Smooth muscle cell (in vitro differentiated cells): ENCODE measurements at regions not wholly inside any gene's neighbourhood (a gene's known extent, or its start where the extent isn't known, plus 50 kb on each side); places are given as distances from the start of the nearest gene placed in this dataset.

Source experiments
- DNase-seq: peaks from one replicate; lab custom pipeline; 2025; ENCODE audit not compliant: unreplicated experiment; lab: John Stamatoyannopoulos, UW
- H2AFZ ChIP-seq: fragments of 200-600 bp; sonication (generic); 2 replicates; pipeline ENCODE4 v1.6.0; 2016; ENCODE audit warnings: antibody characterized with exemption, low read depth, mild to moderate bottlenecking
- H3F3A ChIP-seq: fragments of 200-600 bp; sonication (generic); 2 replicates; pipeline ENCODE4 v1.6.0; 2017; ENCODE audit warnings: antibody characterized with exemption, low read depth
- H3K27ac ChIP-seq: fragments of 200-600 bp; sonication (generic); 2 replicates; pipeline ENCODE4 v1.5.1; 2016; ENCODE audit warnings: low read depth, mild to moderate bottlenecking
- H3K27me3 ChIP-seq: fragments of 200-600 bp; sonication (generic); 2 replicates; pipeline ENCODE4 v1.6.1; 2016; ENCODE audit warnings: low read depth, mild to moderate bottlenecking
- H3K36me3 ChIP-seq: fragments of 200-600 bp; sonication (generic); 2 replicates; pipeline ENCODE4 v1.5.1; 2016; ENCODE audit warnings: low read depth
- H3K4me1 ChIP-seq: fragments of 200-600 bp; sonication (generic); 2 replicates; pipeline ENCODE4 v1.5.1; 2016; ENCODE audit warnings: low read depth
- H3K4me2 ChIP-seq: fragments of 200-600 bp; sonication (generic); 2 replicates; pipeline ENCODE4 v1.6.0; 2016; ENCODE audit warnings: mild to moderate bottlenecking
- H3K4me3 ChIP-seq: fragments of 200-600 bp; sonication (generic); 2 replicates; pipeline ENCODE4 v1.5.1; 2016; ENCODE audit warnings: mild to moderate bottlenecking
- H3K79me2 ChIP-seq: fragments of 200-600 bp; sonication (generic); 2 replicates; pipeline ENCODE4 v1.6.0; 2016; ENCODE audit warnings: low read depth, mild to moderate bottlenecking
- H3K9ac ChIP-seq: fragments of 200-600 bp; sonication (generic); 2 replicates; pipeline ENCODE4 v1.6.0; 2016; ENCODE audit warnings: low read depth
- H3K9me3 ChIP-seq: fragments of 200-600 bp; sonication (generic); replicated peaks from 2 replicates; pipeline ENCODE4 v1.5.1; 2016; ENCODE audit warnings: low read depth
- H4K20me1 ChIP-seq: fragments of 200-600 bp; sonication (generic); 2 replicates; pipeline ENCODE4 v1.6.0; 2016; ENCODE audit warnings: low read depth
- WGBS: methylation state at CpG from one replicate; pipeline ENCODE4 v1.1.7; 2016; ENCODE audit warnings: low lambda C conversion rate; 5-methylcytosine and 5-hydroxymethylcytosine counted together
- TF ChIP-seq, protein P1 (sequence below): fragments of 200-600 bp; sonication (generic); IDR thresholded peaks from 2 replicates; pipeline ENCODE4 v1.5.1; 2017; ENCODE audit warnings: borderline replicate concordance, mild to moderate bottlenecking, antibody characterized with exemption; ENCODE audit not compliant: insufficient read depth, poor library complexity, severe bottlenecking

GRCh38 chr1:95171270-95172245 is 54.4 kb downstream of the TLCD4 start:
- no peak overlapping the region for H2AFZ ChIP-seq
- 91% methylated on average over 7 of the region's 7 CpGs for WGBS

GRCh38 chr1:95176861-95177260 is 57.1 kb upstream of the RWDD3 start:
- no peaks in the 10 kb centered on the region for H3K79me2 ChIP-seq
- TF ChIP-seq, protein P1, sequence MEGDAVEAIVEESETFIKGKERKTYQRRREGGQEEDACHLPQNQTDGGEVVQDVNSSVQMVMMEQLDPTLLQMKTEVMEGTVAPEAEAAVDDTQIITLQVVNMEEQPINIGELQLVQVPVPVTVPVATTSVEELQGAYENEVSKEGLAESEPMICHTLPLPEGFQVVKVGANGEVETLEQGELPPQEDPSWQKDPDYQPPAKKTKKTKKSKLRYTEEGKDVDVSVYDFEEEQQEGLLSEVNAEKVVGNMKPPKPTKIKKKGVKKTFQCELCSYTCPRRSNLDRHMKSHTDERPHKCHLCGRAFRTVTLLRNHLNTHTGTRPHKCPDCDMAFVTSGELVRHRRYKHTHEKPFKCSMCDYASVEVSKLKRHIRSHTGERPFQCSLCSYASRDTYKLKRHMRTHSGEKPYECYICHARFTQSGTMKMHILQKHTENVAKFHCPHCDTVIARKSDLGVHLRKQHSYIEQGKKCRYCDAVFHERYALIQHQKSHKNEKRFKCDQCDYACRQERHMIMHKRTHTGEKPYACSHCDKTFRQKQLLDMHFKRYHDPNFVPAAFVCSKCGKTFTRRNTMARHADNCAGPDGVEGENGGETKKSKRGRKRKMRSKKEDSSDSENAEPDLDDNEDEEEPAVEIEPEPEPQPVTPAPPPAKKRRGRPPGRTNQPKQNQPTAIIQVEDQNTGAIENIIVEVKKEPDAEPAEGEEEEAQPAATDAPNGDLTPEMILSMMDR = no peak
- H4K20me1 ChIP-seq = no peaks in the 10 kb centered on the region
- H3K4me1 ChIP-seq = no peaks in the 10 kb centered on the region
- H3K36me3 ChIP-seq = no peaks in the 10 kb centered on the region
- no peak overlapping the region for H2AFZ ChIP-seq
- DNase-seq = no peak
- no peaks in the 10 kb centered on the region for H3K27me3 ChIP-seq
- H3F3A ChIP-seq = no peaks in the 10 kb centered on the region
- H3K27ac ChIP-seq = no peak overlapping the region
- no peaks in the 10 kb centered on the region for H3K9me3 ChIP-seq
- H3K4me3 ChIP-seq = no peak overlapping the region
- H3K9ac ChIP-seq = no peak overlapping the region
- no peak overlapping the region for H3K4me2 ChIP-seq

More at GRCh38 chr1:95171270-95172245, 54.4 kb downstream of the TLCD4 start:
- no peak overlapping the region for H3K4me3 ChIP-seq
- H3K27me3 ChIP-seq = no peaks in the 10 kb centered on the region
- no peak overlapping the region for H3K27ac ChIP-seq
- TF ChIP-seq, protein P1 = no peak
- DNase-seq = no peak
- no peak overlapping the region for H3K9ac ChIP-seq
- H3F3A ChIP-seq = no peaks in the 10 kb centered on the region
- H3K4me2 ChIP-seq = no peak overlapping the region
- no peaks in the 10 kb centered on the region for H3K36me3 ChIP-seq
- no peaks in the 10 kb centered on the region for H4K20me1 ChIP-seq
- H3K4me1 ChIP-seq = no peaks in the 10 kb centered on the region
- H3K9me3 ChIP-seq = no peaks in the 10 kb centered on the region
- no peaks in the 10 kb centered on the region for H3K79me2 ChIP-seq

DNA sequence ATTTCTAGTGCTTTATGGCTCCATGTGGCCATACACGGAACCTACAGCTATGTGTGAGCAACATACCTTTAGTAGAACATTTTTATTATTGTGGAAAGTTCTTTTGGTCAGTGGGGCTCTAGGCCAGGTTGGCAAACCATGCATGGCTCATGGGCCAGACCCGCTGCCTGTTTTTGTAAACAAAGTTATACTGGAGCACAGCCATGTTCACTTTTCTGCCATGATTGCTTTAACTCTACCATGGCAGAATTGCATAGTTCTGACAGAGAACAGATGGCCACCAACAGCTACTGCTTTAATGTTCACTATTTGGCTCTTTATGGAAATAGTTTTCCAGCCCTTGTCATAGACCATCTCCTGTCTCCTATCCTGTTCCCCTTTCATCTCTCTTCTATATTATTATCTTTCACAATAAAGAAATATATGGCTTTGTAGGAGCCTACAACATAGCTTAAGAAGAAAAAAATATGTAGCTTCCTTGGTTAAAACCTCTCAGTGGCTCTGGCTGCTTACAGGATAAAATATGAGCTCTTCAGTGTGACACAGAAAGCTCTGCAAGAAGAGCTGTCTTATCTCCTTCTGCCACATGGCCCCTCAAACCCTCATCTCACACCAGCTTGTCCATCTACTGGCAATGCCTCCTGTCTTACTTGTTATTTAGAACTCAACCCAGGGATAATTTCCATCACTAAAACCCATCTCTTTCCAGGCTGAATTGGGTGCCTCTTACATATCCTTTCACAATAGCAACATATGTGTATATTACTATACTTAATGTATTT is 54.6 kb upstream of the RWDD3 start:
- Histone ChIP-seq H3K9me3 (no peaks in the 10 kb centered on the region), H3K27ac (no peak overlapping the region), H3K27me3 (no peaks in the 10 kb centered on the region), H4K20me1 (no peaks in the 10 kb centered on the region), H3K4me1 (no peaks in the 10 kb centered on the region), H3K9ac (no peak overlapping the region), H3K79me2 (no peaks in the 10 kb centered on the region), H2AFZ (peak overlapping the region; percentile 5), H3K4me3 (no peak overlapping the region), H3K4me2 (peak overlapping the region; percentile 6), H3K36me3 (no peaks in the 10 kb centered on the region), H3F3A (no peaks in the 10 kb centered on the region)
- no peak for DNase-seq
- 65% methylated on average over 2 of the region's 2 CpGs for WGBS
- TF ChIP-seq, protein P1 = no peak
